Neural progenitor cell (in vitro differentiated cells): ENCODE measurements at regions not wholly inside any gene's neighbourhood (a gene's known extent, or its start where the extent isn't known, plus 50 kb on each side); places are given as distances from the start of the nearest gene placed in this dataset.

Experiments used
- DNase-seq: peaks from one replicate; pipeline ENCODE4 v3.0.0-alpha.2; 2016; ENCODE audit warnings: low spot score
- H2AFZ ChIP-seq: fragments of 200-600 bp; sonication (generic); replicated peaks from 2 replicates; pipeline ENCODE4 v1.6.1; 2016; ENCODE audit warnings: antibody characterized with exemption
- H3F3A ChIP-seq: fragments of 200-600 bp; sonication (generic); 2 replicates; pipeline ENCODE4 v1.6.1; 2016; ENCODE audit warnings: antibody characterized with exemption, low read depth
- H3K27ac ChIP-seq: fragments of 200-600 bp; sonication (generic); 2 replicates; pipeline ENCODE4 v1.5.1; 2016; ENCODE audit warnings: mild to moderate bottlenecking
- H3K27me3 ChIP-seq: fragments of 200-600 bp; sonication (generic); 2 replicates; pipeline ENCODE4 v1.6.1; 2016; ENCODE audit warnings: mild to moderate bottlenecking, moderate library complexity
- H3K36me3 ChIP-seq: fragments of 200-600 bp; sonication (generic); 2 replicates; pipeline ENCODE4 v1.5.1; 2016
- H3K4me1 ChIP-seq: fragments of 200-600 bp; sonication (generic); 2 replicates; pipeline ENCODE4 v1.6.1; 2016; ENCODE audit warnings: mixed run types
- H3K4me2 ChIP-seq: fragments of 200-600 bp; sonication (generic); 2 replicates; pipeline ENCODE4 v1.6.1; 2016
- H3K4me3 ChIP-seq: fragments of 200-600 bp; sonication (generic); 2 replicates; pipeline ENCODE4 v1.5.1; 2016
- H3K79me2 ChIP-seq: fragments of 200-600 bp; sonication (generic); 2 replicates; pipeline ENCODE4 v1.6.1; 2016; ENCODE audit warnings: low read depth
- H3K9ac ChIP-seq: fragments of 200-600 bp; sonication (generic); 2 replicates; pipeline ENCODE4 v1.6.1; 2016
- H3K9me3 ChIP-seq: fragments of 200-600 bp; sonication (generic); 2 replicates; pipeline ENCODE4 v1.5.1; 2016; ENCODE audit warnings: low read depth
- H4K20me1 ChIP-seq: fragments of 200-600 bp; sonication (generic); 2 replicates; pipeline ENCODE4 v1.6.1; 2016; ENCODE audit warnings: low read depth
- H3K27ac Mint-ChIP-seq: 3 replicates; pipeline ENCODE4 v1.8.0; 2021; ENCODE audit warnings: mixed read lengths
- H3K27me3 Mint-ChIP-seq: 2 replicates; pipeline ENCODE4 v1.8.0; 2022; ENCODE audit warnings: low read depth, mild to moderate bottlenecking, inconsistent platforms, moderate library complexity, mixed read lengths; ENCODE audit not compliant: insufficient read depth
- H3K36me3 Mint-ChIP-seq: 3 replicates; pipeline ENCODE4 v1.8.0; 2021; ENCODE audit warnings: mixed read lengths
- H3K4me1 Mint-ChIP-seq: 3 replicates; pipeline ENCODE4 v1.8.0; 2021; ENCODE audit warnings: mixed read lengths
- H3K4me3 Mint-ChIP-seq: 3 replicates; pipeline ENCODE4 v1.8.0; 2021; ENCODE audit warnings: mild to moderate bottlenecking, moderate library complexity, mixed read lengths
- H3K9me3 Mint-ChIP-seq: 3 replicates; pipeline ENCODE4 v1.8.0; 2020; ENCODE audit warnings: mixed read lengths
- EZH2 ChIP-seq: fragments of 200-600 bp; sonication (generic); IDR thresholded peaks from 2 replicates; pipeline ENCODE4 v1.6.1; 2017; ENCODE audit warnings: antibody characterized with exemption, mild to moderate bottlenecking, moderate library complexity
- EZH2phosphoT487 ChIP-seq: fragments of 200-600 bp; sonication (generic); IDR thresholded peaks from 2 replicates; pipeline ENCODE4 v1.6.1; 2017; ENCODE audit warnings: antibody characterized with exemption
- TF ChIP-seq, protein P1 (sequence below): fragments of 200-600 bp; sonication (generic); IDR thresholded peaks from 2 replicates; pipeline ENCODE4 v1.5.1; 2017; ENCODE audit warnings: antibody characterized with exemption, mild to moderate bottlenecking

GRCh38 chr6:133093956-133094355, 147.2 kb upstream of the EYA4 start:
- no peak for TF ChIP-seq EZH2
- TF ChIP-seq EZH2phosphoT487 = no peak
- TF ChIP-seq, protein P1, sequence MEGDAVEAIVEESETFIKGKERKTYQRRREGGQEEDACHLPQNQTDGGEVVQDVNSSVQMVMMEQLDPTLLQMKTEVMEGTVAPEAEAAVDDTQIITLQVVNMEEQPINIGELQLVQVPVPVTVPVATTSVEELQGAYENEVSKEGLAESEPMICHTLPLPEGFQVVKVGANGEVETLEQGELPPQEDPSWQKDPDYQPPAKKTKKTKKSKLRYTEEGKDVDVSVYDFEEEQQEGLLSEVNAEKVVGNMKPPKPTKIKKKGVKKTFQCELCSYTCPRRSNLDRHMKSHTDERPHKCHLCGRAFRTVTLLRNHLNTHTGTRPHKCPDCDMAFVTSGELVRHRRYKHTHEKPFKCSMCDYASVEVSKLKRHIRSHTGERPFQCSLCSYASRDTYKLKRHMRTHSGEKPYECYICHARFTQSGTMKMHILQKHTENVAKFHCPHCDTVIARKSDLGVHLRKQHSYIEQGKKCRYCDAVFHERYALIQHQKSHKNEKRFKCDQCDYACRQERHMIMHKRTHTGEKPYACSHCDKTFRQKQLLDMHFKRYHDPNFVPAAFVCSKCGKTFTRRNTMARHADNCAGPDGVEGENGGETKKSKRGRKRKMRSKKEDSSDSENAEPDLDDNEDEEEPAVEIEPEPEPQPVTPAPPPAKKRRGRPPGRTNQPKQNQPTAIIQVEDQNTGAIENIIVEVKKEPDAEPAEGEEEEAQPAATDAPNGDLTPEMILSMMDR = no peak

GRCh38 chr6:133097208-133097607, 143.9 kb upstream of the EYA4 start:
- no peaks in the 10 kb centered on the region for H3K27me3 ChIP-seq
- H3K4me3 Mint-ChIP-seq = no peak overlapping the region
- DNase-seq = no peak
- peaks cover 34% of the 10 kb centered on the region for H3K4me1 Mint-ChIP-seq
- no peak overlapping the region for H3K27ac ChIP-seq
- peaks cover 5% of the 10 kb centered on the region for H3K4me1 ChIP-seq
- H3K79me2 ChIP-seq = no peaks in the 10 kb centered on the region
- H3K4me3 ChIP-seq = no peak overlapping the region
- no peaks in the 10 kb centered on the region for H3K9me3 Mint-ChIP-seq
- H3K36me3 ChIP-seq = no peaks in the 10 kb centered on the region
- no peaks in the 10 kb centered on the region for H3K27me3 Mint-ChIP-seq
- no peak overlapping the region for H3K27ac Mint-ChIP-seq
- no peak for TF ChIP-seq EZH2
- TF ChIP-seq, protein P1 = no peak
- no peaks in the 10 kb centered on the region for H3F3A ChIP-seq
- H3K9me3 ChIP-seq = no peaks in the 10 kb centered on the region
- no peaks in the 10 kb centered on the region for H4K20me1 ChIP-seq
- no peak overlapping the region for H3K9ac ChIP-seq
- H2AFZ ChIP-seq = no peak overlapping the region
- H3K4me2 ChIP-seq = no peak overlapping the region
- no peaks in the 10 kb centered on the region for H3K36me3 Mint-ChIP-seq

More at GRCh38 chr6:133093956-133094355, 147.2 kb upstream of the EYA4 start:
- H3K27me3 Mint-ChIP-seq = no peaks in the 10 kb centered on the region
- Histone ChIP-seq H3K9me3 (no peaks in the 10 kb centered on the region), H2AFZ (no peak overlapping the region), H3K9ac (no peak overlapping the region), H4K20me1 (no peaks in the 10 kb centered on the region), H3K4me2 (no peak overlapping the region), H3K36me3 (no peaks in the 10 kb centered on the region), H3K4me3 (no peak overlapping the region), H3F3A (no peaks in the 10 kb centered on the region), H3K27me3 (no peaks in the 10 kb centered on the region), H3K4me1 (no peaks in the 10 kb centered on the region), H3K27ac (no peak overlapping the region), H3K79me2 (no peaks in the 10 kb centered on the region)
- H3K9me3 Mint-ChIP-seq = no peaks in the 10 kb centered on the region
- H3K4me1 Mint-ChIP-seq = peaks cover 9% of the 10 kb centered on the region
- DNase-seq = no peak
- H3K36me3 Mint-ChIP-seq = no peaks in the 10 kb centered on the region
- no peak overlapping the region for H3K27ac Mint-ChIP-seq
- H3K4me3 Mint-ChIP-seq = no peak overlapping the region

DNA sequence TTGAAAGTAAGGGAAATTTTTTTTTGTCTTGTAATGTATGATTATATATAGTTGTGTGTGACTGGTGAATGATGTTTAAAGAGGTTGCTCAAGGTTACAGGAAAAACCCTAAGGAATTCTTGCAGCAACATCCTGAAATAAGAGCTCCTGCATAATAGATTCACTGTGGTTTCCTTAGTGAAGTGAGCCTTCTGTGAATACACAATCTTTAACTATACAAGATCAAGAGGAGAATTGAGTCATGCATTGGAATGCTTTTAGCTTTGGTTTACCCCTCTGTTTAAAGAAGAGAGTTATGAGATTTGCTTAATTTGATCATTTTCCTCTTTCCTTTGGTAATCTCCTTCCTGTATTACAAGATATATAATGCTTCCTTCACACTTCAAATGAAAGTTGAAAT, 141.6 kb upstream of the EYA4 start:
- Histone ChIP-seq H3K9me3 (no peaks in the 10 kb centered on the region), H3K4me3 (no peak overlapping the region), H3K36me3 (no peaks in the 10 kb centered on the region), H3K9ac (no peak overlapping the region), H3K4me2 (no peak overlapping the region), H3K27me3 (no peaks in the 10 kb centered on the region), H4K20me1 (no peaks in the 10 kb centered on the region), H3K27ac (no peak overlapping the region), H2AFZ (no peak overlapping the region), H3F3A (no peaks in the 10 kb centered on the region), H3K4me1 (peaks cover 5% of the 10 kb centered on the region), H3K79me2 (no peaks in the 10 kb centered on the region)
- Mint-ChIP-seq H3K27ac (peak overlapping the region; percentile 94), H3K4me1 (peaks cover 35% of the 10 kb centered on the region), H3K9me3 (no peaks in the 10 kb centered on the region), H3K27me3 (no peaks in the 10 kb centered on the region), H3K4me3 (no peak overlapping the region), H3K36me3 (no peaks in the 10 kb centered on the region)
- TF ChIP-seq EZH2 (no peak), EZH2phosphoT487 (no peak)
- TF ChIP-seq, protein P1 = no peak
- no peak for DNase-seq

GRCh38 chr6:133100865-133101264, 140.3 kb upstream of the EYA4 start:
- no peak for TF ChIP-seq EZH2phosphoT487
- no peak for TF ChIP-seq EZH2
- TF ChIP-seq, protein P1 = no peak
- no peak overlapping the region for H3K4me3 Mint-ChIP-seq
- peaks cover 5% of the 10 kb centered on the region for H3K4me1 ChIP-seq
- H3K36me3 ChIP-seq = no peaks in the 10 kb centered on the region
- no peak for DNase-seq
- no peaks in the 10 kb centered on the region for H3K79me2 ChIP-seq
- H3K27ac ChIP-seq = no peak overlapping the region
- H3K36me3 Mint-ChIP-seq = no peaks in the 10 kb centered on the region
- no peaks in the 10 kb centered on the region for H3K27me3 Mint-ChIP-seq
- no peaks in the 10 kb centered on the region for H3K9me3 Mint-ChIP-seq
- H3K27me3 ChIP-seq = no peaks in the 10 kb centered on the region
- no peaks in the 10 kb centered on the region for H3K9me3 ChIP-seq
- H3K4me3 ChIP-seq = no peak overlapping the region
- H3F3A ChIP-seq = no peaks in the 10 kb centered on the region
- no peak overlapping the region for H2AFZ ChIP-seq
- no peak overlapping the region for H3K9ac ChIP-seq
- H3K4me2 ChIP-seq = no peak overlapping the region
- H3K4me1 Mint-ChIP-seq = peaks cover 28% of the 10 kb centered on the region
- H4K20me1 ChIP-seq = no peaks in the 10 kb centered on the region
- H3K27ac Mint-ChIP-seq = peak overlapping the region; percentile 39
